GM18858 (cell line): ENCODE measurements at regions not wholly inside any gene's neighbourhood (a gene's known extent, or its start where the extent isn't known, plus 50 kb on each side); places are given as distances from the start of the nearest gene placed in this dataset.

Source experiments
- ATAC-seq: cut with Tn5 transposase; IDR thresholded peaks from one replicate; pipeline ENCODE4 v1.9.1; 2021; ENCODE audit not compliant: unreplicated experiment

DNA sequence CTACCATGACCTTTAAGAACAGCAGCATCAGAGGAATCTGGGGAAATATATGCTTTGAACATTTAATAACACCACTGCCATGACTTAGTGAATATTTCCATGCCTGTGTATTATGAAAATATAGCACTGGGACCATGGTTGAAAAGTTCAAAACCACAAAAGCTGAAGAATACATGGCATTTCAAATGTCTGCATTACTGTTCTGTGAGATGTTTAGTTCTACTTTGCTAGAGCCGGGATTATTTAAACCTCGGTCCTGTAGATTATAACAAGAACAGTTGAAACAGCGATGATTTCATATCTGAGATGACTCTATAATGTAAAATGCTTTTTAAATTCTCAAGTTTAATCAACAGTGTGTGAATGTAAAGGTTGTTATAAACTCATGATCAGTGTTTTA lies 126.7 kb upstream of the AGA start:
- no peak for ATAC-seq

GRCh38 chr4:177569434-177569833 lies 127.2 kb upstream of the AGA start:
- ATAC-seq, result no peak

DNA sequence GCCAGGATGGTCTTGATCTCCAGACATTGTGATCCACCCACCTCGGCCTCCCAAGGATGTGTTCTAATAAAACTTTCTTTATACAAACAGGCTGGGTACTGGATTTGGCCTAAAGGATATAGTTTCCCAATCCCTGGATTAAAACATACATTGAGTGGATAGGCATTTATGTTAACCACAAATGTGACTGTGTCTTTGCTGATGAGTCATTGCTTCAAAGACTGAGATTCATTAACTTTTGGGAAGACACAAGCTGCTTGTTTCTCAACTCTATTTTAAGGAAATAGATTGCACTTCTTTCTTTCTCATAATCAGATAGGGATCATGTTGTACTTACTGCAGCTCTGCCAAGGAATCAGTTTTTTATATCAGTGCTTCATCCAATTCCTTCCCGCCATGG lies 131.3 kb upstream of the AGA start:
- no peak for ATAC-seq

GRCh38 chr4:177574446-177574845 lies 132.2 kb upstream of the AGA start:
- no peak for ATAC-seq

DNA sequence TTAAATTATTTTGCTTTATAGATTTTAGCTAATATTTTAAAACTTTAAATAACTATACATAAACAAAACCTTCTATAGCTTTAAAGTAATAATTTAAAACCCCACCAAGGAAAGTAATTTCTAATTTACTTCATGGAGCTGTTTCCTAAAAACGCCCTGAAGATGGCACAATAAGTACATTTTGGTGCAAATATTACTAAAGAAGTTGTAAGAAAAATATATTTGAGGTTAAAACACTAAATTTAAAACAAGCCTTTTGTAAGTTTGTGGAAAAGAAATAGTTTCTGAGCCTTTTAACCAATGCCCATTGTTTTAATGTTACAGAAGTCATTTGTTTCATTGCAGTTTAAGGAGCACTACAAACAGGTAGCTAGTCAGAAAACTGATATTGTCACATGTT lies 137.4 kb upstream of the AGA start:
- no peak for ATAC-seq

- no peak for ATAC-seq
Measured at GRCh38 chr4:177582992-177583391, 140.8 kb upstream of the AGA start.

- ATAC-seq, result no peak
Measured at GRCh38 chr4:177587989-177588388, 145.8 kb upstream of the AGA start.

GRCh38 chr4:177595386-177595785 lies 153.1 kb upstream of the AGA start:
- ATAC-seq, result no peak

DNA sequence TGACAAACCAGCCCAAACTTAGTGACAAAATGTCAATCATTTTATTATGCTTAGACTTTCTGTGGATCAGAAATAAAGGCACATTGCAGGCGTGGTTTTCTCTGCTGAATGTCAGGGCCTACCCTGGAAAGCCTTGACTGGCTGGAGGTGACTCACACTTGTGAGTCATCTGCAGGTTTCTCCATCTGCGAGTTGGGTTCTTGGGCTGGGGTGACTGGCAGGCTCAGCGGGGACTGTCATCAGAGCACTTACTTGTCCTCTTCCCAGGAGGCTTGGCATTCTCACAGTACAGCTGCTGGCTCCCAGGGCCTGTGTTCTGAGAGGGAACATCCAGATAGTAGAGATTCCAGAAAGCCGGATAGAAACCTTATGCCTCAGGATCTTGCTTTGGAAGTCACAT lies 153.8 kb upstream of the AGA start:
- ATAC-seq, result peak; percentile 66

DNA sequence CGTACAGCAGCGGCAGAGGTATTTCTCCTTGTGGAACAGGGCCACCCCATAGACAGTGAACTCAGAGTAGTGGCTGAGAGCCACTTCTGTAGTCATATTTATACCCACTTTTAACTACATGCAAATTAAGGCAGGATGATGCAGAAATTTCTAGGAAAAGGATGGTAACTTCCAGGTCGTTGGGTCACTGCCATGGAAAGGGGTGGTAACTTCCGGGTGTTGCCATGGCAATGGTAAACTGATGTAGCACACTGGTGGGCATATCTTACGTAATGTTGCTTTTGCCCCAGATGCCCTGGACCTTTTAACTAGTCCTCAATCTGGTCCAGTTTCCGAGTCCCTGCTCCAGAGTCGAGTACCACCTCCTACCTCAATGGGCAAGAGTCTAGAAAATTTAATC lies 154.8 kb upstream of the AGA start:
- no peak for ATAC-seq

DNA sequence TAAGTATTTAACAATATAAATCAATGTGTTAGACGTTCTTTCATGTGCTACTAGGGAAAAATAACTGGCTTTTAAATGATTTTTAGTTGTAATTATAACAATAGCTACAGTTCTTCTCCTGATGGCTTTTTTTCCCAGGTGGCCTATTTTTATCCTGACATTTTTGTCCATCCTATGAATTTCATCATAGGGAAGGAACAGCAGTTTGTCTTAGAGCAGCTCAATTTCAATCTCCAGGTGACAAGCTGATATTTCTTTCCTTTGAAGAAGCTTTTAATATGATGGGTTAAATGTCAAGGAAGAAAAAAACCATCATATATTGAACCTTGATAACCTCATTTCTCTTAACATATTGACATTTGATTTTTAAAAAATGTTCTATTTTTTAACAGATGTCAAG lies 163.0 kb upstream of the AGA start:
- no peak for ATAC-seq

DNA sequence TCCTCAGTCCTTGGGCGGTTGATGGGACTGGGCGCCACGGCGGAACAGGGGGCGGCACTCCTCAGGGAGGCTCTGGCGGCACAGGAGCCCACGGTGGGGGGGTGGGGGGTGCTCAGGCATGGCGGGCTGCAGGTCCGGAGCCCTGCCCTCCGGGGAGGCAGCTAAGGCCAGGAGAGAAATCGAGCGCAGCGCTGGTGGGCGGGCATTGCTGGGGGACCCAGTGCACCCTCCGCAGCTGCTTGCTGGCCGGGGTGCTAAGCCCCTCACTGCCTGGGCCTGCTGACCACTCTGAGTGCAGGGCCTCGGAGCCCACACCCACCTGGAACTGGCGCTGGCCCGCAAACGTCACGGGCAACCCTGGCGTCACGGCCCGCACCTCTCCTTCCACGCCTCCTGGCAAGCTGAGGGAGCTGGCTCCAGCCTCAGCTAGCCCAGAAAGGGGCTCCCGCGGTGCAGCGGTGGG lies 164.9 kb upstream of the AGA start:
- no peak for ATAC-seq

GRCh38 chr4:177611974-177612664 lies 169.9 kb upstream of the AGA start:
- no peak for ATAC-seq

DNA sequence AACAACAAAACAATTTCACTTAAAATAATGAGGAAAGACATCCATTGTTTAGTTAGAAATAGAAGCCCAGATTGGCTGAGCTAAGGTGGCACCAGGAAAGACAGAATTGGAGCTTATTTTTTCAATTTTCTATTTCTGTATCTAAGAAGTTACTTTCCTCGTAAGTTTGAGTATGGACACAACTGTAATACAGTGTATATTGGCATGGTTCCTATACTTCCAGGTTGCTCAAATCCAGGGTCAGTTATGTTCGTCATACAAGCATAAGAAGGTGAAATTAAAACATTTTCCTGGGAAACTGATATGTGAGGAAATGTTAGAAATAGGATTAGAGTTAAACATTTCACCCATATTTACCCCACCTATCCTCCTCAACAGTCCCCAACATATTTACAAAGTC lies 170.4 kb upstream of the AGA start:
- ATAC-seq, result no peak

DNA sequence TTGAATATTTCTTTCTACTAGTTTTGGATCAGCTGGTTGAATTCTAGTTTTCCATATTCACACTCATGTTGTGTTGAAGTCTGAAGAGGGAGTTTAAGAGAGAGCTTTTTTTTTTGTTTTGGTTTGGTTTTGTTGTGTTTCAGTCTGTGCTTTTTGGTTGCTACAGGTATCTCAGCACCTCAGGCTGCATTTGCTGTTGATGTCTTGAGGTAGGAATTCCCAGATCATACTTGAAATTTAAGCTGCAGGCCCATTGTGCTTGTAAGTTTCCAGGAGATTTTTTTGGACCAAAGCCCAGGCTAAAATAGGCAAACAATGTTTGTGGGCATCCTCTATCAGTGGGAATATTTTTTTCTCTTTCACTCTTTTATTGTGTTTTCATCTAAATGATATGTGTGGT lies 190.2 kb upstream of the AGA start:
- no peak for ATAC-seq

DNA sequence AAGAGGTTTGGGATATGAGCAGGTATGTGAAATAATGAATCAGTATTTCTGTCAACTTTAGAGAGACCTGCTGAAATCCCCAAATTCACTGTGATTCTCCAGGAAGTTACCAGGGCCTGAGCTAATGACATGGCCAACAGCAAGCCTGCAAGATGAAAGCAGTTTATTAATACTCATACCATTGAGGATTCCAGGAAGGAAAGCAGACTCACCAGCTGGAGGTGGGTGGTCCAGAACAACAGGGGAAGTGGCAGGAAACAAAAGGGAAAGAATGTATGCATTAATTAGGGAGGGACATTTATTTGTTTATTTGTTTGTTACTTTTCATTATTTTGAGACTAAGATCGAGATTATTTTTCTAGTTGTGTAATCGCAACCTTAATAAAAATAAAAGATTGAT lies 196.6 kb upstream of the AGA start:
- no peak for ATAC-seq

DNA sequence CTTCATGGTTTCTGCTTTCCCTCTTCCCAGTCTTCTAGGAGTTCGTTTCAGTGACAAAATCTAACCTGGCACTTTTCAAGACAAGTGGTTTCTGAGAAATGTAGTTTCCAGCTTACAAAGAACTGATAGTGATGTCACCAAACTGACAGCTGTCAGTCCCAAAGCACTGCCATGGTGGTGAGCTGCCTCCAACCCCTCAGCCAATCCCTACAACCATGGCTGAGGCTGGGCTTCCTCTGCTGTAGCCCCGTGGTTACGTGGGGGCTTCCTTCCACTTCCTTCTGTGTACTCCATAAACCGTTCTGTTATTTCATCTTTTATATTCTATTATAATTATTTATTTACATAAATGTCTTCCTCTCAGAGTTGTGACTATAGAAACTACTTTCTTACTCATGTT lies 198.6 kb upstream of the AGA start:
- ATAC-seq, result no peak

- no peak for ATAC-seq
Measured at GRCh38 chr4:177660223-177660622, 218.0 kb upstream of the AGA start.

GRCh38 chr4:177667687-177668086 lies 225.4 kb upstream of the AGA start:
- no peak for ATAC-seq

- no peak for ATAC-seq
Measured at GRCh38 chr4:177671387-177671786, 229.2 kb upstream of the AGA start.

DNA sequence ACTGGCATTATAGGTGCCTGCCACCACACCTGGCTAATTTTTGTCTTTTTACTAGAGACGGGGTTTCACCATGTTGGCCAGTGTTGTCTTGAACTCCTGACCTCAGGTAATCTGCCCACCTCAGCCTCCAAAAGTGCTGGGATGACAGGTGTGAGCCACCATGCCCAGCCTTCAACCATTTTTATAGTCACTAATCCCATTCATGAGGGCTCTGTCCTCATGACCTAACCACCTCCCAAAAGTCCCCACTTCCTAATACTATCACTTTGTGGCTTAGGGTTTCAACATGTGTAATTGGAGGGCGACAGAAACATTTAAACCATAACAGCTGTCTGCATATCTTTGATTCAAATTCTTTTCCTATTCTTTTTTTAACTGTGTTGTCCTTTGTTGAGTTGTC lies 229.6 kb upstream of the AGA start:
- no peak for ATAC-seq

DNA sequence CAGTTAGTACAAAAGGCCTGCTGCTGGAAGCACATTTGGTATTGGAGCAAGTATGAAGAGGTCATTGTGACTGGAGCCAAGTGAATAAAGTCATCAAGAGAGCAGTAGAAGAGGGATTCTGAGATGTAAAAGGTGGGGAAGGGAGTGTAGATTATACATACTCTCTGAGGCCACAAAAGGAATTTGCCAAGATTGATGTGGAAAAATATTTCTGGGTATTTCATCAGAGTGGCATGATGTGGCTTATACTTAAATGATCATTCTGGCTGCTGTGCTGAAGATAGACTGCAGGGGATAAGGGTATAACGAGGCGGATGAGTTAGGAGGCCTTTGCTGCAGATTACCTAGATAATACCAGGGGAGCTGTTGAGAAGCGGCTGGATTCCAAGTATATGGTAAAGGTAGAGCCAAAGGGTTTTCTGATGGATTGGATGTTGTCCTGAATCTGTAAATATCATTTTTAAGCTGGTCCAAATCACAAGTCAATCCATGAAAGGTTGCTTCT lies 231.8 kb upstream of the AGA start:
- no peak for ATAC-seq

GRCh38 chr4:177680308-177680707 lies 238.1 kb upstream of the AGA start:
- peak; percentile 44 for ATAC-seq
